HEK293 (cell line): ENCODE measurements at regions not wholly inside any gene's neighbourhood (a gene's known extent, or its start where the extent isn't known, plus 50 kb on each side); places are given as distances from the start of the nearest gene placed in this dataset.

Experiments used
- CTCF ChIP-seq: fragments of 450-650 bp; formaldehyde crosslinking; IDR thresholded peaks from 2 replicates; pipeline ENCODE4 v1.5.1; 2016; ENCODE audit warnings: missing biosample characterization, missing genetic modification characterization
- HOXC10 ChIP-seq: sonication (generic); formaldehyde crosslinking; IDR thresholded peaks from 2 replicates; pipeline ENCODE4 v1.8.1; 2023; ENCODE audit warnings: mild to moderate bottlenecking, missing genetic modification reagents
- PATZ1 ChIP-seq: fragments of 450-650 bp; formaldehyde crosslinking; IDR thresholded peaks from 2 replicates; pipeline ENCODE4 v1.5.1; 2016; ENCODE audit warnings: missing biosample characterization, missing genetic modification characterization
- ZNF239 ChIP-seq: fragments of 450-650 bp; formaldehyde crosslinking; IDR thresholded peaks from 2 replicates; pipeline ENCODE4 v1.5.1; 2016; ENCODE audit warnings: missing biosample characterization, missing genetic modification characterization
- ZNF335 ChIP-seq: fragments of 450-650 bp; formaldehyde crosslinking; conservative IDR thresholded peaks from 2 replicates; pipeline ENCODE4 v1.5.1; 2016; ENCODE audit warnings: missing biosample characterization, missing genetic modification characterization
- ZNF660 ChIP-seq: fragments of 450-650 bp; IDR thresholded peaks from 2 replicates; pipeline ENCODE4 v1.5.1; 2018; ENCODE audit warnings: missing biosample characterization, mild to moderate bottlenecking, missing genetic modification characterization
- ZNF768 ChIP-seq: fragments of 450-650 bp; formaldehyde crosslinking; IDR thresholded peaks from 2 replicates; pipeline ENCODE4 v1.5.1; 2018; ENCODE audit warnings: missing biosample characterization, mild to moderate bottlenecking, missing genetic modification characterization

- TF ChIP-seq PATZ1 (tag by site-specific recombination) (no peak), CTCF (tag by site-specific recombination) (no peak), HOXC10 (CRISPR knock-in tag) (no peak), ZNF768 (tag by site-specific recombination) (no peak), ZNF660 (tag by site-specific recombination) (no peak), ZNF239 (no peak), ZNF335 (tag by site-specific recombination) (no peak)
Observed at GRCh38 chr9:17876687-17877086, 297.8 kb downstream of the SH3GL2 start.
